OCI-LY3 (cell line): ENCODE measurements at regions not wholly inside any gene's neighbourhood (a gene's known extent, or its start where the extent isn't known, plus 50 kb on each side); places are given as distances from the start of the nearest gene placed in this dataset.

Source experiments
- EZH2phosphoT487 ChIP-seq: fragments of 200-600 bp; shearing (Covaris generic); IDR thresholded peaks from 2 replicates; pipeline ENCODE4 v1.6.1; 2018; ENCODE audit warnings: antibody characterized with exemption, mixed run types, low read depth
- TF ChIP-seq, protein P1 (sequence below): fragments of 200-600, 300-600 bp; sonication (generic); IDR thresholded peaks from 2 replicates; pipeline ENCODE4 v1.5.1; 2014; ENCODE audit warnings: antibody characterized with exemption, low read length, low read depth

DNA sequence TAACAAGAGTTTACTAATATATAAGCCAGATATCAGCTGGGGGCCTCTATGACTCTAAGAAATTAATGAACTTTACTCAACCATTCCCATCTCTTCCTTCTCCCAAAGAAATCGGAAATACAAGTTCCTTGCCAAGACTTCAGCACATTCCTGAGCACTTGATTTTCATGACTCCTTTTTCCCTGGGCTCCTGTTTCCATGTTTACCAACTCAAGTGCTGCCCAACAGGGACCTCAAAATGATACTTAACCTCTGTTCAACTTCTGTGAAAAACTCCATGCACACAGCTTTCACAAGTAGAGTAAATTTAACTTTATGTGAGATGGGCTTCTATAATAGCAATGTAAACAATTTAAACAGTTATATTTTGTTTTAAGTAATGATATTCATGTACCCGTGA is 315.8 kb upstream of the CDIN1 start:
- TF ChIP-seq, protein P1, sequence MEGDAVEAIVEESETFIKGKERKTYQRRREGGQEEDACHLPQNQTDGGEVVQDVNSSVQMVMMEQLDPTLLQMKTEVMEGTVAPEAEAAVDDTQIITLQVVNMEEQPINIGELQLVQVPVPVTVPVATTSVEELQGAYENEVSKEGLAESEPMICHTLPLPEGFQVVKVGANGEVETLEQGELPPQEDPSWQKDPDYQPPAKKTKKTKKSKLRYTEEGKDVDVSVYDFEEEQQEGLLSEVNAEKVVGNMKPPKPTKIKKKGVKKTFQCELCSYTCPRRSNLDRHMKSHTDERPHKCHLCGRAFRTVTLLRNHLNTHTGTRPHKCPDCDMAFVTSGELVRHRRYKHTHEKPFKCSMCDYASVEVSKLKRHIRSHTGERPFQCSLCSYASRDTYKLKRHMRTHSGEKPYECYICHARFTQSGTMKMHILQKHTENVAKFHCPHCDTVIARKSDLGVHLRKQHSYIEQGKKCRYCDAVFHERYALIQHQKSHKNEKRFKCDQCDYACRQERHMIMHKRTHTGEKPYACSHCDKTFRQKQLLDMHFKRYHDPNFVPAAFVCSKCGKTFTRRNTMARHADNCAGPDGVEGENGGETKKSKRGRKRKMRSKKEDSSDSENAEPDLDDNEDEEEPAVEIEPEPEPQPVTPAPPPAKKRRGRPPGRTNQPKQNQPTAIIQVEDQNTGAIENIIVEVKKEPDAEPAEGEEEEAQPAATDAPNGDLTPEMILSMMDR = no peak
- no peak for TF ChIP-seq EZH2phosphoT487
